ENCODE measurements at regions not wholly inside any gene's neighbourhood (a gene's known extent, or its start where the extent isn't known, plus 50 kb on each side); places are given as distances from the start of the nearest gene placed in this dataset.

GRCh38 chr17:68719431-68719830 is 118.3 kb upstream of the FAM20A start:
- TF ChIP-seq EZH2phosphoT487 (IDR thresholded peaks at IDR 0.05; ENCODE audit: low read depth, severe bottlenecking, unreplicated experiment) (no peak), CTCF (IDR thresholded peaks at IDR 0.05; ENCODE audit: poor library complexity) (no peak), EZH2 (IDR thresholded peaks at IDR 0.05; ENCODE audit: borderline replicate concordance) (no peak)

All from hepatocyte (in vitro differentiated cells).